Activated T-helper 1 cell treated with Interleukin-2 at 50 U/mL for 16 hours (primary cell): ENCODE measurements at regions not wholly inside any gene's neighbourhood (a gene's known extent, or its start where the extent isn't known, plus 50 kb on each side); places are given as distances from the start of the nearest gene placed in this dataset.

Source experiments
- DNase-seq: peaks from one replicate; pipeline ENCODE4 v3.0.0-alpha.2; 2020; ENCODE audit warnings: low read depth

GRCh38 chr20:60430516-60431001 lies 472.3 kb downstream of the CDH26 start:
- no peak for DNase-seq

- no peak for DNase-seq
Observed at GRCh38 chr20:60431349-60431748, 473.1 kb downstream of the CDH26 start.

GRCh38 chr20:60437418-60437817 lies 479.2 kb downstream of the CDH26 start:
- DNase-seq = no peak

- no peak for DNase-seq
Observed at GRCh38 chr20:60446267-60447111, 488.3 kb downstream of the CDH26 start.

- no peak for DNase-seq
Observed at GRCh38 chr20:60447703-60448102, 489.5 kb downstream of the CDH26 start.

GRCh38 chr20:60453388-60454246 lies 495.4 kb downstream of the CDH26 start:
- no peak for DNase-seq

GRCh38 chr20:60454491-60454890 lies 496.3 kb downstream of the CDH26 start:
- no peak for DNase-seq

- no peak for DNase-seq
Observed at GRCh38 chr20:60455272-60455671, 497.0 kb downstream of the CDH26 start.

GRCh38 chr20:60459212-60459611 lies 501.0 kb downstream of the CDH26 start:
- DNase-seq = no peak

- DNase-seq = no peak
Observed at GRCh38 chr20:60461993-60462392, 503.8 kb downstream of the CDH26 start.

GRCh38 chr20:60463798-60464197 lies 505.6 kb downstream of the CDH26 start:
- no peak for DNase-seq

- no peak for DNase-seq
Observed at GRCh38 chr20:60465439-60465838, 507.2 kb downstream of the CDH26 start.

- no peak for DNase-seq
Observed at GRCh38 chr20:60465993-60466686, 507.9 kb downstream of the CDH26 start.

GRCh38 chr20:60466687-60467022 lies 508.4 kb downstream of the CDH26 start:
- no peak for DNase-seq

GRCh38 chr20:60467078-60467477 lies 508.9 kb downstream of the CDH26 start:
- no peak for DNase-seq

- no peak for DNase-seq
Observed at GRCh38 chr20:60467771-60468170, 509.5 kb downstream of the CDH26 start.

GRCh38 chr20:60469829-60470228 lies 511.6 kb downstream of the CDH26 start:
- no peak for DNase-seq

- no peak for DNase-seq
Observed at GRCh38 chr20:60470366-60470765, 512.1 kb downstream of the CDH26 start.

- DNase-seq = no peak
Observed at GRCh38 chr20:60473211-60473610, 515.0 kb downstream of the CDH26 start.

GRCh38 chr20:60474385-60474910 lies 516.2 kb downstream of the CDH26 start:
- no peak for DNase-seq

- DNase-seq = no peak
Observed at GRCh38 chr20:60476045-60476444, 517.8 kb downstream of the CDH26 start.

- DNase-seq = no peak
Observed at GRCh38 chr20:60477958-60478357, 519.7 kb downstream of the CDH26 start.
